Endothelial cell of umbilical vein (primary cell): ENCODE measurements at regions not wholly inside any gene's neighbourhood (a gene's known extent, or its start where the extent isn't known, plus 50 kb on each side); places are given as distances from the start of the nearest gene placed in this dataset.
"Not testable (repeated sequence)": the region's sequence is repeated elsewhere in the genome, so short reads cannot be mapped to it uniquely, and the experiment has no call there.

Experiments used
- BruUV-seq: library from RNA; stranded (reverse); fragments of 400-500 nt; replicated peaks from 2 replicates; lab custom pipeline; 2021; lab: Mats Ljungman, UMichigan
- CTCF ChIA-PET: fragments of 300-600, 350-600 bp; sonication (Branson Sonifier 250); formaldehyde crosslinking; loops from one replicate; lab custom pipeline; 2021; ENCODE audit warnings: antibody characterized with exemption, inconsistent platforms; lab: Charles Lee
- POLR2A ChIA-PET: fragments of 300-600, 350-600 bp; sonication (Branson Sonifier 250); formaldehyde crosslinking; loops from one replicate; lab custom pipeline; 2021; ENCODE audit warnings: antibody characterized with exemption, inconsistent platforms; lab: Charles Lee
- DNase-seq: peaks from one replicate; pipeline ENCODE4 v3.0.0-alpha.2; 2011; ENCODE audit warnings: low read depth, low spot score
- FAIRE-seq: peaks from 2 replicates; lab custom pipeline; 2011; peaks lifted over from hg19 to GRCh38; lab: Jason Lieb, UNC
- H2AFZ ChIP-seq: 2 replicates; pipeline ENCODE4 v1.6.0; 2012; ENCODE audit warnings: low read depth, low read length, control low read depth, inconsistent platforms
- H3K27ac ChIP-seq: 2 replicates; pipeline ENCODE4 v1.5.1; 2011; ENCODE audit warnings: low read depth, mild to moderate bottlenecking, control low read depth, low read length, moderate library complexity; ENCODE audit not compliant: insufficient read depth
- H3K27me3 ChIP-seq, 2 experiments: 2 replicates each; pipeline versions ENCODE4 v1.6.0 to v1.6.1; 2011; ENCODE audit warnings: low read length in 2 of 2, mixed read lengths in 1 of 2; ENCODE audit not compliant: control insufficient read depth in 2 of 2, insufficient read depth in 2 of 2
- H3K36me3 ChIP-seq, 2 experiments: 2 replicates in 1 of 2; 3 replicates in 1 of 2; pipeline ENCODE4 v1.5.1; 2011; ENCODE audit warnings: low read length in 2 of 2, mild to moderate bottlenecking in 1 of 2, moderate library complexity in 1 of 2; ENCODE audit not compliant: control insufficient read depth in 2 of 2, insufficient read depth in 2 of 2; ENCODE audit errors: extremely low read depth in 1 of 2
- H3K4me1 ChIP-seq: 3 replicates; pipeline ENCODE4 v1.5.1; 2011; ENCODE audit warnings: mild to moderate bottlenecking, low read length; ENCODE audit not compliant: control insufficient read depth, insufficient read depth; ENCODE audit errors: extremely low read depth
- H3K4me2 ChIP-seq: 2 replicates; pipeline ENCODE4 v1.6.1; 2011; ENCODE audit warnings: low read length, control low read depth, mixed read lengths; ENCODE audit not compliant: insufficient read depth
- H3K4me3 ChIP-seq, 3 experiments: fragments of 200-600 bp in 1 of 3; sonication (generic), shearing (Covaris generic) in 1 of 3; replicated peaks in 1 of 3; 2 replicates each; pipeline ENCODE4 v1.5.1; 2011 to 2016; ENCODE audit warnings: control low read depth in 3 of 3, low read length in 3 of 3, mild to moderate bottlenecking in 2 of 3, inconsistent platforms in 1 of 3, low read depth in 1 of 3, moderate library complexity in 1 of 3; ENCODE audit not compliant: insufficient read depth in 1 of 3
- H3K79me2 ChIP-seq: 2 replicates; pipeline ENCODE4 v1.6.0; 2012; ENCODE audit warnings: low read length, inconsistent platforms; ENCODE audit not compliant: control insufficient read depth, insufficient read depth
- H3K9ac ChIP-seq: replicated peaks from 2 replicates; pipeline ENCODE3; 2011; ENCODE audit warnings: low read length, control low read depth; ENCODE audit not compliant: insufficient read depth; ENCODE audit errors: extremely low read depth
- H3K9me1 ChIP-seq: replicated peaks from 3 replicates; pipeline ENCODE4 v1.6.0; 2011; ENCODE audit warnings: mild to moderate bottlenecking, low read length; ENCODE audit not compliant: control insufficient read depth, insufficient read depth; ENCODE audit errors: extremely low read depth
- H3K9me3 ChIP-seq: replicated peaks from 2 replicates; pipeline ENCODE4 v1.5.1; 2012; ENCODE audit warnings: low read length, inconsistent platforms; ENCODE audit not compliant: control insufficient read depth, insufficient read depth
- H4K20me1 ChIP-seq: replicated peaks from 2 replicates; pipeline ENCODE3; 2011; ENCODE audit warnings: mild to moderate bottlenecking, low read length; ENCODE audit not compliant: control insufficient read depth, insufficient read depth; ENCODE audit errors: extremely low read depth
- FOS ChIP-seq: IDR thresholded peaks from 2 replicates; pipeline ENCODE4 v1.6.1; 2011; ENCODE audit warnings: mild to moderate bottlenecking, low read length, moderate library complexity, borderline replicate concordance; ENCODE audit not compliant: insufficient read depth
- POLR2A ChIP-seq: IDR thresholded peaks from 2 replicates; pipeline ENCODE4 v1.6.1; 2012; ENCODE audit warnings: low read depth, mild to moderate bottlenecking, control low read depth, low read length
- dilution Hi-C: fragments of 300-500 bp; cut with MboI; formaldehyde crosslinking; loops from one replicate; pipeline ENCODE4 v1.15.0; 2019; ENCODE audit warnings: low sequenced_read_pairs; ENCODE audit not compliant: extremely low pct_ligation_motif_present
- intact Hi-C: fragments of 100-400 bp; cut with micrococcal nuclease; formaldehyde crosslinking; loops from one replicate; pipeline ENCODE4 v1.10.0; 2022

DNA sequence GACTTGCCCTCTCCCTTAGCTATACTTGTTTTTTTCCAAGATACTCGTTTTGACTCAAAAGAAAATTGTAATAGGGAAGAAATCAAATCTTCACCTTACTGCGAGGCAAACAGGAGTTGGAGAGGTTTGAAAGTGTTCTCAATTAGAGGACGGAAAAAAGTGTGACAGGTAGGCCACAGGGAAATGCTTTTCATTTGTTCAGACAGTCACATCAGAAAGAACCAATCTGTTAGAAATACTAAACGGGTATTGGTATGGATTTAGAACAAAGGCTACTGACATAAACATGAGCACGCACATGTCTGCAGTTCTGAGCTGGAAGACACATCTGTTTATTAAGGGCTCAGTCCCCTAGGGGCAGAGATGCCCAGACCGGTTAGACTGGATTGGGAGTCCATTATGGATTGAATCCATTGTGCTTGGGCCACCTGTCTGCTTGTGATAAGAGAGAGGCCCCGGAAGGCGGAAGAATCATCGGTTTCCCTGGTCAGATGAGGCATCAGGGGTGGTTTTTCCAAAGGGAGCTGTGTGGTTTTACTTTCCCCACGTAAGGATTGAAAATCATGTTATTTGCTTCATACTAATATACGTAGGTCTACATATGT is 220.9 kb upstream of the MYLIP start:
- Histone ChIP-seq H3K4me2 (no peak overlapping the region), H3K9me3 (no peaks in the 10 kb centered on the region), H3K4me1 (peaks cover 9% of the 10 kb centered on the region), H3K9me1 (no peaks in the 10 kb centered on the region), H3K79me2 (no peaks in the 10 kb centered on the region), H3K36me3 (no peaks in the 10 kb centered on the region), H3K9ac (no peak overlapping the region), H2AFZ (no peak overlapping the region), H3K4me3 (no peak overlapping the region), H3K27ac (no peak overlapping the region), H4K20me1 (no peaks in the 10 kb centered on the region), H3K27me3 (no peaks in the 10 kb centered on the region)
- BruUV-seq = no TSS peak
- FAIRE-seq (no peak), DNase-seq (no peak)
- dilution Hi-C loops (no loop called here), intact Hi-C loops (no loop called here)
- no peak for TF ChIP-seq POLR2A
- TF ChIP-seq FOS = no peak
- ChIA-PET CTCF (interaction anchor here (1.1 kb wide), 1 partner anchor 8 kb away, joined by 3 read pairs; no protein-coding TSS in a partner anchor), POLR2A (no interaction called here)

GRCh38 chr6:15907220-15907913 is 221.5 kb upstream of the MYLIP start:
- H3K4me1 ChIP-seq, intact Hi-C loops, BruUV-seq, H3K27me3 ChIP-seq, H3K4me2 ChIP-seq, H3K9ac ChIP-seq, DNase-seq, H3K27ac ChIP-seq, FAIRE-seq, H4K20me1 ChIP-seq, CTCF ChIA-PET, H3K9me1 ChIP-seq, H3K79me2 ChIP-seq, dilution Hi-C loops, H3K36me3 ChIP-seq, POLR2A ChIA-PET, H3K9me3 ChIP-seq, H2AFZ ChIP-seq, H3K4me3 ChIP-seq: not testable (repeated sequence)
